Loucy (cell line): ENCODE measurements at regions not wholly inside any gene's neighbourhood (a gene's known extent, or its start where the extent isn't known, plus 50 kb on each side); places are given as distances from the start of the nearest gene placed in this dataset.

Source experiments
- EZH2phosphoT487 ChIP-seq: fragments of 200-600 bp; IDR thresholded peaks from 2 replicates; pipeline ENCODE4 v1.6.1; 2018; ENCODE audit warnings: antibody characterized with exemption, mild to moderate bottlenecking, moderate library complexity, borderline replicate concordance
- TF ChIP-seq, protein P1 (sequence below): fragments of 200-600 bp; sonication (generic); conservative IDR thresholded peaks from 2 replicates; pipeline ENCODE4 v1.5.1; 2014; ENCODE audit warnings: mild to moderate bottlenecking, antibody characterized with exemption, low read length

GRCh38 chr6:27565839-27566779 is 93.2 kb upstream of the ZNF184 start:
- TF ChIP-seq, protein P1, sequence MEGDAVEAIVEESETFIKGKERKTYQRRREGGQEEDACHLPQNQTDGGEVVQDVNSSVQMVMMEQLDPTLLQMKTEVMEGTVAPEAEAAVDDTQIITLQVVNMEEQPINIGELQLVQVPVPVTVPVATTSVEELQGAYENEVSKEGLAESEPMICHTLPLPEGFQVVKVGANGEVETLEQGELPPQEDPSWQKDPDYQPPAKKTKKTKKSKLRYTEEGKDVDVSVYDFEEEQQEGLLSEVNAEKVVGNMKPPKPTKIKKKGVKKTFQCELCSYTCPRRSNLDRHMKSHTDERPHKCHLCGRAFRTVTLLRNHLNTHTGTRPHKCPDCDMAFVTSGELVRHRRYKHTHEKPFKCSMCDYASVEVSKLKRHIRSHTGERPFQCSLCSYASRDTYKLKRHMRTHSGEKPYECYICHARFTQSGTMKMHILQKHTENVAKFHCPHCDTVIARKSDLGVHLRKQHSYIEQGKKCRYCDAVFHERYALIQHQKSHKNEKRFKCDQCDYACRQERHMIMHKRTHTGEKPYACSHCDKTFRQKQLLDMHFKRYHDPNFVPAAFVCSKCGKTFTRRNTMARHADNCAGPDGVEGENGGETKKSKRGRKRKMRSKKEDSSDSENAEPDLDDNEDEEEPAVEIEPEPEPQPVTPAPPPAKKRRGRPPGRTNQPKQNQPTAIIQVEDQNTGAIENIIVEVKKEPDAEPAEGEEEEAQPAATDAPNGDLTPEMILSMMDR = no peak
- no peak for TF ChIP-seq EZH2phosphoT487
